Ovary (tissue), 3 donors: ENCODE measurements at regions not wholly inside any gene's neighbourhood (a gene's known extent, or its start where the extent isn't known, plus 50 kb on each side); places are given as distances from the start of the nearest gene placed in this dataset.

Experiments used
- EP300 ChIP-seq: sonication (generic); formaldehyde crosslinking; IDR thresholded peaks from one replicate; pipeline ENCODE4 v1.6.1; 2017; ENCODE audit warnings: antibody characterized with exemption
- POLR2A ChIP-seq: fragments of 450-650 bp; IDR thresholded peaks from one replicate; pipeline ENCODE4 v1.6.1; 2017; ENCODE audit warnings: antibody characterized with exemption, mild to moderate bottlenecking, moderate library complexity
- TF ChIP-seq, protein P1 (sequence below), 3 donors: fragments of 450-650 bp in 2 of 3; fragments of 200-600 bp in 1 of 3; IDR thresholded peaks; one replicate each; pipeline versions ENCODE4 v1.5.1 to v1.8.0; 2016 to 2022; ENCODE audit warnings: antibody characterized with exemption in 3 of 3, mild to moderate bottlenecking in 1 of 3
- donor health status: DM: no; HTN: no; CAD: no.

DNA sequence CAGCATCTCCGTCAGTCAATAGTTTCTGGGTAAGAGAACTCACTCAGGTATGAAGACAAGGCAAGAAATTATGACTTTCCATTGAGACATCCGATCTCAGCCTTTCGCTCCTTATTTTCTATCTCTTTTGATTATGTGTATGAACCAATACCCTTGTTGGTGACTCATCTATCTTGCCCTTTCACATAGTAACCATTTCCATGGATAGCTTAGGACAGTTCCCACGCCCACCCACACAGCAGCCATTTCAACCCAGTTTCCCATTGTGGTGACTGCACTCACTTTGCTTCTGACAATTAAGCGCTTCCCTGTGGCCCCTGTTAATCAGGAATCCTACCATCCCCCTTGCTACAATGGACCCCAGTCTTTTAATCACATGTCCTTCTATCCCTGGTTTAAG, 210.6 kb upstream of the ADGRL2 start:
- TF ChIP-seq, protein P1, sequence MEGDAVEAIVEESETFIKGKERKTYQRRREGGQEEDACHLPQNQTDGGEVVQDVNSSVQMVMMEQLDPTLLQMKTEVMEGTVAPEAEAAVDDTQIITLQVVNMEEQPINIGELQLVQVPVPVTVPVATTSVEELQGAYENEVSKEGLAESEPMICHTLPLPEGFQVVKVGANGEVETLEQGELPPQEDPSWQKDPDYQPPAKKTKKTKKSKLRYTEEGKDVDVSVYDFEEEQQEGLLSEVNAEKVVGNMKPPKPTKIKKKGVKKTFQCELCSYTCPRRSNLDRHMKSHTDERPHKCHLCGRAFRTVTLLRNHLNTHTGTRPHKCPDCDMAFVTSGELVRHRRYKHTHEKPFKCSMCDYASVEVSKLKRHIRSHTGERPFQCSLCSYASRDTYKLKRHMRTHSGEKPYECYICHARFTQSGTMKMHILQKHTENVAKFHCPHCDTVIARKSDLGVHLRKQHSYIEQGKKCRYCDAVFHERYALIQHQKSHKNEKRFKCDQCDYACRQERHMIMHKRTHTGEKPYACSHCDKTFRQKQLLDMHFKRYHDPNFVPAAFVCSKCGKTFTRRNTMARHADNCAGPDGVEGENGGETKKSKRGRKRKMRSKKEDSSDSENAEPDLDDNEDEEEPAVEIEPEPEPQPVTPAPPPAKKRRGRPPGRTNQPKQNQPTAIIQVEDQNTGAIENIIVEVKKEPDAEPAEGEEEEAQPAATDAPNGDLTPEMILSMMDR (IDR thresholded peaks at IDR 0.05), result no peak
- TF ChIP-seq EP300 (no peak), POLR2A (no peak)
